ENCODE measurements at regions not wholly inside any gene's neighbourhood (a gene's known extent, or its start where the extent isn't known, plus 50 kb on each side); places are given as distances from the start of the nearest gene placed in this dataset.

- in situ Hi-C loops (cut with MboI): no loop called here
- Histone ChIP-seq H3K9me3 (replicated peaks; ENCODE audit: control insufficient read depth, insufficient read depth, low read depth, low read length) (no peaks in the 10 kb centered on the region), H3K79me2 (ENCODE audit: control insufficient read depth, insufficient read depth, low read length) (no peaks in the 10 kb centered on the region), H3K4me3 (no peak overlapping the region), H3K27ac (ENCODE audit: extremely low read depth, low read depth, low read length) (no peak overlapping the region), H3K9ac (ENCODE audit: insufficient read depth in 1 of 2, low read depth in 2 of 2, low read length in 2 of 2) (no peak overlapping the region), H3K36me3 (ENCODE audit: control insufficient read depth, insufficient read depth, low read length) (no peaks in the 10 kb centered on the region), H2AFZ (ENCODE audit: low read depth, low read length) (no peak overlapping the region), H3K4me1 (replicated peaks in 1 of 2; ENCODE audit: control insufficient read depth in 2 of 2, insufficient read depth in 2 of 2, low read length in 2 of 2) (no peaks in the 10 kb centered on the region), H4K20me1 (replicated peaks; ENCODE audit: control insufficient read depth, insufficient read depth, low read length) (no peaks in the 10 kb centered on the region), H3K27me3 (ENCODE audit: control insufficient read depth in 2 of 2, insufficient read depth in 2 of 2, low read length in 2 of 2) (no peaks in the 10 kb centered on the region), H3K9me1 (ENCODE audit: control insufficient read depth, insufficient read depth, low read length) (no peaks in the 10 kb centered on the region), H3K4me2 (ENCODE audit: insufficient read depth, low read length) (no peak overlapping the region)
- ChIA-PET CTCF (ENCODE audit: low intra/inter-chr PET ratio) (no interaction called here), POLR2A (no interaction called here)
- FAIRE-seq (no peak), ATAC-seq (no peak), DNase-seq (ENCODE audit: extremely low read depth in 1 of 4, low spot score in 3 of 4) (no peak)
- BruUV-seq (replicated peaks): no TSS peak
- intact Hi-C loops (cut with micrococcal nuclease): no loop called here
- 5% methylated on average over 2 of the region's 2 CpGs for WGBS (ENCODE audit: insufficient coverage, low coverage, missing lambda C conversion rate)
- TF ChIP-seq TOE1 (IDR thresholded peaks at IDR 0.05; ENCODE audit: borderline replicate concordance) (no peak), TOE1 (CRISPR knock-in tag; IDR thresholded peaks at IDR 0.05; ENCODE audit: borderline replicate concordance, low read depth) (no peak), ZNF280A (IDR thresholded peaks at IDR 0.05; ENCODE audit: low read depth, partially characterized antibody) (no peak), FOSL1 (tag; conservative IDR thresholded peaks at IDR 0.05) (no peak), HSF4 (CRISPR knock-in tag; IDR thresholded peaks at IDR 0.05; ENCODE audit: borderline replicate concordance) (no peak)
Observed at GRCh38 chr2:182482511-182482910, 55.7 kb upstream of the PDE1A start.

DNA sequence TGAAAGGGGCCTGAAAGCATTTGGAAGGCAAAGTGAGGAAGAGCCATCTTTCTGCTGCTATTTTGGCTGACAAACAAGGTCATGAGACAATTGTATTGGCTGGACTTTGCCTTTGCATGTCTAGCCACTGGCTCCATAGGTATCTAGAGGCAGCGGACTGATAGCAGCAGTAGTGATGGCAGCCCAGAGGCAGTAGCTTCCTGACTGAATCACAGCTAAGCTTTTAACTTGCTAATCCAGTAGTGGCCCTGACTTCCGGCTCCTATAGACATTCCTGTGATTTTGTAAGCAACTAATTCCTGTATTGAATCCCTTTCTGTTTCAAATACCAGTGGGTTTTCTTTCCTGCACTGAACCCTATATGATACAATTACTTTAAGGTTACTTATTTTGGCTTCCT is 69.8 kb upstream of the PDE1A start:
- Histone ChIP-seq H3K4me2 (ENCODE audit: insufficient read depth, low read length) (no peak overlapping the region), H3K9me3 (replicated peaks; ENCODE audit: control insufficient read depth, insufficient read depth, low read depth, low read length) (no peaks in the 10 kb centered on the region), H3K4me1 (replicated peaks in 1 of 2; ENCODE audit: control insufficient read depth in 2 of 2, insufficient read depth in 2 of 2, low read length in 2 of 2) (no peaks in the 10 kb centered on the region), H3K27me3 (ENCODE audit: control insufficient read depth in 2 of 2, insufficient read depth in 2 of 2, low read length in 2 of 2) (no peaks in the 10 kb centered on the region), H2AFZ (ENCODE audit: low read depth, low read length) (no peak overlapping the region), H4K20me1 (replicated peaks; ENCODE audit: control insufficient read depth, insufficient read depth, low read length) (no peaks in the 10 kb centered on the region), H3K27ac (ENCODE audit: extremely low read depth, low read depth, low read length) (no peak overlapping the region), H3K4me3 (no peak overlapping the region), H3K79me2 (ENCODE audit: control insufficient read depth, insufficient read depth, low read length) (no peaks in the 10 kb centered on the region), H3K9me1 (ENCODE audit: control insufficient read depth, insufficient read depth, low read length) (no peaks in the 10 kb centered on the region), H3K9ac (ENCODE audit: insufficient read depth in 1 of 2, low read depth in 2 of 2, low read length in 2 of 2) (no peak overlapping the region), H3K36me3 (ENCODE audit: control insufficient read depth, insufficient read depth, low read length) (no peaks in the 10 kb centered on the region)
- intact Hi-C loops (cut with micrococcal nuclease): no loop called here
- in situ Hi-C loops (cut with MboI): no loop called here
- CTCF ChIA-PET (ENCODE audit: low intra/inter-chr PET ratio): no interaction called here
- POLR2A ChIA-PET: no interaction called here
- ATAC-seq: no peak
- FAIRE-seq: no peak
- no peak for DNase-seq (ENCODE audit: extremely low read depth in 1 of 4, low spot score in 3 of 4)
- no TSS peak for BruUV-seq (replicated peaks)
- 3% methylated on average over 2 of the region's 2 CpGs for WGBS (ENCODE audit: insufficient coverage, low coverage, missing lambda C conversion rate)
- TF ChIP-seq, protein P1, sequence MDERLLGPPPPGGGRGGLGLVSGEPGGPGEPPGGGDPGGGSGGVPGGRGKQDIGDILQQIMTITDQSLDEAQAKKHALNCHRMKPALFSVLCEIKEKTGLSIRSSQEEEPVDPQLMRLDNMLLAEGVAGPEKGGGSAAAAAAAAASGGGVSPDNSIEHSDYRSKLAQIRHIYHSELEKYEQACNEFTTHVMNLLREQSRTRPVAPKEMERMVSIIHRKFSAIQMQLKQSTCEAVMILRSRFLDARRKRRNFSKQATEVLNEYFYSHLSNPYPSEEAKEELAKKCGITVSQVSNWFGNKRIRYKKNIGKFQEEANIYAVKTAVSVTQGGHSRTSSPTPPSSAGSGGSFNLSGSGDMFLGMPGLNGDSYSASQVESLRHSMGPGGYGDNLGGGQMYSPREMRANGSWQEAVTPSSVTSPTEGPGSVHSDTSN (CRISPR knock-in tag; IDR thresholded peaks at IDR 0.05; ENCODE audit: low read depth): no peak
- TF ChIP-seq, protein P1 (tag; conservative IDR thresholded peaks at IDR 0.05; ENCODE audit: low read depth): no peak
- TF ChIP-seq MCM2 (IDR thresholded peaks at IDR 0.05; ENCODE audit: low read depth) (no peak), ESRRB (CRISPR knock-in tag; IDR thresholded peaks at IDR 0.05; ENCODE audit: borderline replicate concordance) (no peak), DACH1 (IDR thresholded peaks at IDR 0.05; ENCODE audit: partially characterized antibody) (no peak)
- TF ChIP-seq, protein P2, sequence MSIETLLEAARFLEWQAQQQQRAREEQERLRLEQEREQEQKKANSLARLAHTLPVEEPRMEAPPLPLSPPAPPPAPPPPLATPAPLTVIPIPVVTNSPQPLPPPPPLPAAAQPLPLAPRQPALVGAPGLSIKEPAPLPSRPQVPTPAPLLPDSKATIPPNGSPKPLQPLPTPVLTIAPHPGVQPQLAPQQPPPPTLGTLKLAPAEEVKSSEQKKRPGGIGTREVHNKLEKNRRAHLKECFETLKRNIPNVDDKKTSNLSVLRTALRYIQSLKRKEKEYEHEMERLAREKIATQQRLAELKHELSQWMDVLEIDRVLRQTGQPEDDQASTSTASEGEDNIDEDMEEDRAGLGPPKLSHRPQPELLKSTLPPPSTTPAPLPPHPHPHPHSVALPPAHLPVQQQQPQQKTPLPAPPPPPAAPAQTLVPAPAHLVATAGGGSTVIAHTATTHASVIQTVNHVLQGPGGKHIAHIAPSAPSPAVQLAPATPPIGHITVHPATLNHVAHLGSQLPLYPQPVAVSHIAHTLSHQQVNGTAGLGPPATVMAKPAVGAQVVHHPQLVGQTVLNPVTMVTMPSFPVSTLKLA (conservative IDR thresholded peaks at IDR 0.05): no peak

All from K562 (cell line).